Smooth muscle cell (in vitro differentiated cells): ENCODE measurements at regions not wholly inside any gene's neighbourhood (a gene's known extent, or its start where the extent isn't known, plus 50 kb on each side); places are given as distances from the start of the nearest gene placed in this dataset.

Source experiments
- DNase-seq: peaks from one replicate; lab custom pipeline; 2025; ENCODE audit not compliant: unreplicated experiment; lab: John Stamatoyannopoulos, UW
- H2AFZ ChIP-seq: fragments of 200-600 bp; sonication (generic); 2 replicates; pipeline ENCODE4 v1.6.0; 2016; ENCODE audit warnings: antibody characterized with exemption, low read depth, mild to moderate bottlenecking
- H3F3A ChIP-seq: fragments of 200-600 bp; sonication (generic); 2 replicates; pipeline ENCODE4 v1.6.0; 2017; ENCODE audit warnings: antibody characterized with exemption, low read depth
- H3K27ac ChIP-seq: fragments of 200-600 bp; sonication (generic); 2 replicates; pipeline ENCODE4 v1.5.1; 2016; ENCODE audit warnings: low read depth, mild to moderate bottlenecking
- H3K27me3 ChIP-seq: fragments of 200-600 bp; sonication (generic); 2 replicates; pipeline ENCODE4 v1.6.1; 2016; ENCODE audit warnings: low read depth, mild to moderate bottlenecking
- H3K36me3 ChIP-seq: fragments of 200-600 bp; sonication (generic); 2 replicates; pipeline ENCODE4 v1.5.1; 2016; ENCODE audit warnings: low read depth
- H3K4me1 ChIP-seq: fragments of 200-600 bp; sonication (generic); 2 replicates; pipeline ENCODE4 v1.5.1; 2016; ENCODE audit warnings: low read depth
- H3K4me2 ChIP-seq: fragments of 200-600 bp; sonication (generic); 2 replicates; pipeline ENCODE4 v1.6.0; 2016; ENCODE audit warnings: mild to moderate bottlenecking
- H3K4me3 ChIP-seq: fragments of 200-600 bp; sonication (generic); 2 replicates; pipeline ENCODE4 v1.5.1; 2016; ENCODE audit warnings: mild to moderate bottlenecking
- H3K79me2 ChIP-seq: fragments of 200-600 bp; sonication (generic); 2 replicates; pipeline ENCODE4 v1.6.0; 2016; ENCODE audit warnings: low read depth, mild to moderate bottlenecking
- H3K9ac ChIP-seq: fragments of 200-600 bp; sonication (generic); 2 replicates; pipeline ENCODE4 v1.6.0; 2016; ENCODE audit warnings: low read depth
- H3K9me3 ChIP-seq: fragments of 200-600 bp; sonication (generic); replicated peaks from 2 replicates; pipeline ENCODE4 v1.5.1; 2016; ENCODE audit warnings: low read depth
- H4K20me1 ChIP-seq: fragments of 200-600 bp; sonication (generic); 2 replicates; pipeline ENCODE4 v1.6.0; 2016; ENCODE audit warnings: low read depth
- WGBS: methylation state at CpG from one replicate; pipeline ENCODE4 v1.1.7; 2016; ENCODE audit warnings: low lambda C conversion rate; 5-methylcytosine and 5-hydroxymethylcytosine counted together
- TF ChIP-seq, protein P1 (sequence below): fragments of 200-600 bp; sonication (generic); IDR thresholded peaks from 2 replicates; pipeline ENCODE4 v1.5.1; 2017; ENCODE audit warnings: borderline replicate concordance, mild to moderate bottlenecking, antibody characterized with exemption; ENCODE audit not compliant: insufficient read depth, poor library complexity, severe bottlenecking

DNA sequence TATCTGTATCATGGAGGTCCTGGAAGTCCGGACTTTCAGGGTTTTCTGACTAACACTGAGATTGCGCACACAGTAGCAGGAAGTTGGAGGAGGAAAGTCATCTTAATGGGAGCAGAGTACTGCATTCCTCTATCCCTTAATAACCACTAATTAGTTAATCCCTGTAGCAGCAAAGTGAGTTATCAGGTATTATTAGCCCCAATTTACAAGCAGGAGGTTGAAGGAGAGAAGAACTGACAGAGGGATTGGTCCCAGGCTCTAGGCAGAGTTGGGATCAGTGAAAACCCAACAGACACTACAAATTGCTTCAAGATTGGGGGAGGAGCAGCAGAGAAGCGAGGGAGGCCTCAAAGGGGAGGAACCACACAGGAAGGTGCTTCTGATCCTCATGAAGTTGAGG lies 74.5 kb upstream of the XPA start:
- DNase-seq: no peak
- H2AFZ ChIP-seq: no peak overlapping the region
- no peaks in the 10 kb centered on the region for H3K79me2 ChIP-seq
- no peaks in the 10 kb centered on the region for H4K20me1 ChIP-seq
- H3F3A ChIP-seq: no peaks in the 10 kb centered on the region
- TF ChIP-seq, protein P1, sequence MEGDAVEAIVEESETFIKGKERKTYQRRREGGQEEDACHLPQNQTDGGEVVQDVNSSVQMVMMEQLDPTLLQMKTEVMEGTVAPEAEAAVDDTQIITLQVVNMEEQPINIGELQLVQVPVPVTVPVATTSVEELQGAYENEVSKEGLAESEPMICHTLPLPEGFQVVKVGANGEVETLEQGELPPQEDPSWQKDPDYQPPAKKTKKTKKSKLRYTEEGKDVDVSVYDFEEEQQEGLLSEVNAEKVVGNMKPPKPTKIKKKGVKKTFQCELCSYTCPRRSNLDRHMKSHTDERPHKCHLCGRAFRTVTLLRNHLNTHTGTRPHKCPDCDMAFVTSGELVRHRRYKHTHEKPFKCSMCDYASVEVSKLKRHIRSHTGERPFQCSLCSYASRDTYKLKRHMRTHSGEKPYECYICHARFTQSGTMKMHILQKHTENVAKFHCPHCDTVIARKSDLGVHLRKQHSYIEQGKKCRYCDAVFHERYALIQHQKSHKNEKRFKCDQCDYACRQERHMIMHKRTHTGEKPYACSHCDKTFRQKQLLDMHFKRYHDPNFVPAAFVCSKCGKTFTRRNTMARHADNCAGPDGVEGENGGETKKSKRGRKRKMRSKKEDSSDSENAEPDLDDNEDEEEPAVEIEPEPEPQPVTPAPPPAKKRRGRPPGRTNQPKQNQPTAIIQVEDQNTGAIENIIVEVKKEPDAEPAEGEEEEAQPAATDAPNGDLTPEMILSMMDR: no peak
- H3K27ac ChIP-seq: no peak overlapping the region
- peaks cover 19% of the 10 kb centered on the region for H3K4me1 ChIP-seq
- no peak overlapping the region for H3K9ac ChIP-seq
- H3K36me3 ChIP-seq: no peaks in the 10 kb centered on the region
- no peak overlapping the region for H3K4me2 ChIP-seq
- no peaks in the 10 kb centered on the region for H3K9me3 ChIP-seq
- H3K27me3 ChIP-seq: no peaks in the 10 kb centered on the region
- WGBS: 55% methylated on average over 3 of the region's 3 CpGs
- H3K4me3 ChIP-seq: no peak overlapping the region

DNA sequence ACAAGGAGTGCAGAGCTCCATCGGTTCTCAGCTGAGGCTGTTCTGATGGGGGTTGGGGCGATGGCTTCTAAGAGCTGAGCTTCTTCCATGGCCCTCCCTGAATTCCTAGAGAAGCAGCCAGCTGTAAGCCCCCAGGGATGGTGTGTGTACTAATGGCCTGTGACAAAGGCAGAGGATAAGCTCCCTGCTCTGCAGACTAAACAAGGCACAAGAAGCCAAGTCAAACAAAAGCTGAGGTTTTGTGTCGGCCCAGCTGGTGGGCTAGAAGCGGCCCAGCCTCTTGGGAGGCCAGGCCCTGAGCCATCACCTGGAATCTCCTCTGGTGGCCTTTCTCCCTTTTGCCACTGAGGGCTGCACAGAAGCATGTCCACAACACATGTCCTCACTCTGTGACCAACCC lies 75.0 kb upstream of the XPA start:
- no peaks in the 10 kb centered on the region for H3K79me2 ChIP-seq
- no peaks in the 10 kb centered on the region for H3K9me3 ChIP-seq
- H3K9ac ChIP-seq: no peak overlapping the region
- H3K4me1 ChIP-seq: peaks cover 19% of the 10 kb centered on the region
- no peaks in the 10 kb centered on the region for H4K20me1 ChIP-seq
- H2AFZ ChIP-seq: no peak overlapping the region
- no peak overlapping the region for H3K27ac ChIP-seq
- no peak overlapping the region for H3K4me2 ChIP-seq
- TF ChIP-seq, protein P1: no peak
- no peak for DNase-seq
- no peaks in the 10 kb centered on the region for H3K27me3 ChIP-seq
- no peaks in the 10 kb centered on the region for H3K36me3 ChIP-seq
- 66% methylated on average over 4 of the region's 4 CpGs for WGBS
- H3K4me3 ChIP-seq: no peak overlapping the region
- no peaks in the 10 kb centered on the region for H3F3A ChIP-seq

DNA sequence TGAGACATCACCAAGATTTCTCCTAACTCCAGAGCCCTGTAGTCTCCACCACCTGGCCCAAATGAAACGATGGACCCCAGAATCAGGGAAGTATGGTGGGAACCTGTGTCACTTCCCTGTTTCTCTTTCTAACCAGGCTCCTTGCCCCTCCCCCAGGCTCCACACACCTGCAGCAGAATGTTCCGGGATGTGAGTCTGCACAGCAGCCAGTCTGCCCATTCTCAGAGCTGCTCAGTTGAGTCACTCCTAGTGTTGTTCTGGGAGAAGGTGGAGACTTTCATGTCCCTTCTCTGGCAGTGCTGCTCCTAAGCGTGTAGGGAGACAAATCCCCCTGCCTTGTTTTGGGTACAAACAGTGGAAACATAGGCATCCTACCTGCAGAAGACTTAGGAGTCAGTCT lies 76.0 kb upstream of the XPA start:
- TF ChIP-seq, protein P1: no peak
- peaks cover 19% of the 10 kb centered on the region for H3K4me1 ChIP-seq
- no peaks in the 10 kb centered on the region for H3K9me3 ChIP-seq
- H2AFZ ChIP-seq: no peak overlapping the region
- H3K36me3 ChIP-seq: no peaks in the 10 kb centered on the region
- no peak overlapping the region for H3K27ac ChIP-seq
- H3F3A ChIP-seq: no peaks in the 10 kb centered on the region
- H3K9ac ChIP-seq: no peak overlapping the region
- 85% methylated on average over 3 of the region's 3 CpGs for WGBS
- no peak overlapping the region for H3K4me3 ChIP-seq
- DNase-seq: no peak
- no peaks in the 10 kb centered on the region for H4K20me1 ChIP-seq
- H3K4me2 ChIP-seq: no peak overlapping the region
- no peaks in the 10 kb centered on the region for H3K27me3 ChIP-seq
- no peaks in the 10 kb centered on the region for H3K79me2 ChIP-seq

DNA sequence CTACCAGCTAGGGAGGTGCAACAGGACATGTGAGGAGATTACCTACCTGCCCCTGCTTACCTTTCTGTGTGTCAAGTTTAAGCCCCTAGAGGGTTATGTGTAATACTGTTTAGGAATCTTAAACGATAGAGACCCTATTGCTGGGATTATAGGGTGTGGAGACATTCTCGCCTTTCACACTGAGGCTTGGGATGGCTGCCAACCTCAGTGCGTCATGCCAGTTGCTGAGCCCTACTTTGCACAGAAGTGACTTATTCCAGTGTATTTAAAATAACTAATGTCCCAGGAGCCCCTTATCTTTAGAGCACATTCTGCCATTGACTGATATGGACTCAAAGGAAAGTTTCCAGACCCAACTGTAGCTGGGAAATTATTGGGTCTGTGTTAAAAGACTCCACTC lies 76.6 kb upstream of the XPA start:
- Histone ChIP-seq H3K4me1 (peaks cover 19% of the 10 kb centered on the region), H3K36me3 (no peaks in the 10 kb centered on the region), H3K9me3 (peaks cover 4% of the 10 kb centered on the region), H3K4me2 (no peak overlapping the region), H4K20me1 (no peaks in the 10 kb centered on the region), H3K79me2 (no peaks in the 10 kb centered on the region), H3K27me3 (no peaks in the 10 kb centered on the region), H3K27ac (no peak overlapping the region), H3F3A (no peaks in the 10 kb centered on the region), H3K4me3 (no peak overlapping the region), H3K9ac (no peak overlapping the region), H2AFZ (no peak overlapping the region)
- DNase-seq: no peak
- TF ChIP-seq, protein P1: no peak
- WGBS: 74% methylated on average over 3 of the region's 3 CpGs
